DMS79 treated with DMSO at 0.1 percent for 48 hours (cell line): ENCODE measurements at regions not wholly inside any gene's neighbourhood (a gene's known extent, or its start where the extent isn't known, plus 50 kb on each side); places are given as distances from the start of the nearest gene placed in this dataset.
A peak's percentile ranks its signal among the peaks of the same experiment; 100 is the strongest.

Source experiments
- DNase-seq: peaks from one replicate; lab custom pipeline; 2025; lab: John Stamatoyannopoulos, UW

- DNase-seq = no peak
Measured at GRCh38 chr6:1515280-1515679, 94.4 kb upstream of the FOXC1 start.

- no peak for DNase-seq
Measured at GRCh38 chr6:1515781-1516180, 93.9 kb upstream of the FOXC1 start.

- DNase-seq = no peak
Measured at GRCh38 chr6:1516742-1517520, 92.8 kb upstream of the FOXC1 start.

- DNase-seq = no peak
Measured at GRCh38 chr6:1518855-1519254, 90.9 kb upstream of the FOXC1 start.

- no peak for DNase-seq
Measured at GRCh38 chr6:1519597-1519996, 90.1 kb upstream of the FOXC1 start.

GRCh38 chr6:1522779-1523178 is 86.9 kb upstream of the FOXC1 start:
- no peak for DNase-seq

- no peak for DNase-seq
Measured at GRCh38 chr6:1524040-1524480, 85.7 kb upstream of the FOXC1 start.

GRCh38 chr6:1525364-1526038 is 84.2 kb upstream of the FOXC1 start:
- no peak for DNase-seq

- no peak for DNase-seq
Measured at GRCh38 chr6:1526398-1527072, 83.2 kb upstream of the FOXC1 start.

GRCh38 chr6:1527073-1527457 is 82.7 kb upstream of the FOXC1 start:
- DNase-seq = peak; percentile 3

- no peak for DNase-seq
Measured at GRCh38 chr6:1535295-1535694, 74.4 kb upstream of the FOXC1 start.

GRCh38 chr6:1536526-1537429 is 72.9 kb upstream of the FOXC1 start:
- no peak for DNase-seq

GRCh38 chr6:1538369-1538768 is 71.3 kb upstream of the FOXC1 start:
- DNase-seq = no peak

- no peak for DNase-seq
Measured at GRCh38 chr6:1538810-1539478, 70.8 kb upstream of the FOXC1 start.

- no peak for DNase-seq
Measured at GRCh38 chr6:1540864-1541521, 68.7 kb upstream of the FOXC1 start.

- no peak for DNase-seq
Measured at GRCh38 chr6:1542335-1542734, 67.4 kb upstream of the FOXC1 start.

- no peak for DNase-seq
Measured at GRCh38 chr6:1542764-1543163, 67.0 kb upstream of the FOXC1 start.

- no peak for DNase-seq
Measured at GRCh38 chr6:1544000-1544399, 65.7 kb upstream of the FOXC1 start.

- no peak for DNase-seq
Measured at GRCh38 chr6:1544603-1545002, 65.1 kb upstream of the FOXC1 start.

GRCh38 chr6:1545654-1546053 is 64.1 kb upstream of the FOXC1 start:
- DNase-seq = no peak

- no peak for DNase-seq
Measured at GRCh38 chr6:1547785-1548184, 61.9 kb upstream of the FOXC1 start.
